ENCODE measurements at regions not wholly inside any gene's neighbourhood (a gene's known extent, or its start where the extent isn't known, plus 50 kb on each side); places are given as distances from the start of the nearest gene placed in this dataset.

DNA sequence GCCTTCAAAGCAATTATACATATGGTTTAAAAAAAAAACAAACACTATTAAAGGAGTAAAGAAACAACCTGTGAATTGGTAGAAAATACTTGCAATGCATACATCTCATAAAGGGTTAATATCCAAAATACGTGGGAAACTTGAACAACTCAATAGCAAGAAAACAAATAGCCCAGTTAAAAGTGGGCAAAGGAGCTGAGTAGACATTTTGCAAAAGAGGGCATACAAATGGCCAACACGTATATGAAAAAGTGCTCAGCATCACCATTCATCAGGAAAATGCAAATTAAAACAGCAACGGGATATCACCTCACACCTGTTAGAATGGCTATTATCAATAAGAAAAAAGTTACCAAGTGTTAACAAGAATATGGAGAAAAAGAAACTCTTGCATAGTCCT, 298.3 kb upstream of the RBMS1 start:
- no peak overlapping the region for H3K27ac Mint-ChIP-seq
- H3K9me3 Mint-ChIP-seq: peaks cover 3% of the 10 kb centered on the region
- H3K27me3 Mint-ChIP-seq (ENCODE audit: low read depth): no peaks in the 10 kb centered on the region
- H3K4me3 Mint-ChIP-seq: no peak overlapping the region
- no peaks in the 10 kb centered on the region for H3K36me3 Mint-ChIP-seq
- TF ChIP-seq, protein P1, sequence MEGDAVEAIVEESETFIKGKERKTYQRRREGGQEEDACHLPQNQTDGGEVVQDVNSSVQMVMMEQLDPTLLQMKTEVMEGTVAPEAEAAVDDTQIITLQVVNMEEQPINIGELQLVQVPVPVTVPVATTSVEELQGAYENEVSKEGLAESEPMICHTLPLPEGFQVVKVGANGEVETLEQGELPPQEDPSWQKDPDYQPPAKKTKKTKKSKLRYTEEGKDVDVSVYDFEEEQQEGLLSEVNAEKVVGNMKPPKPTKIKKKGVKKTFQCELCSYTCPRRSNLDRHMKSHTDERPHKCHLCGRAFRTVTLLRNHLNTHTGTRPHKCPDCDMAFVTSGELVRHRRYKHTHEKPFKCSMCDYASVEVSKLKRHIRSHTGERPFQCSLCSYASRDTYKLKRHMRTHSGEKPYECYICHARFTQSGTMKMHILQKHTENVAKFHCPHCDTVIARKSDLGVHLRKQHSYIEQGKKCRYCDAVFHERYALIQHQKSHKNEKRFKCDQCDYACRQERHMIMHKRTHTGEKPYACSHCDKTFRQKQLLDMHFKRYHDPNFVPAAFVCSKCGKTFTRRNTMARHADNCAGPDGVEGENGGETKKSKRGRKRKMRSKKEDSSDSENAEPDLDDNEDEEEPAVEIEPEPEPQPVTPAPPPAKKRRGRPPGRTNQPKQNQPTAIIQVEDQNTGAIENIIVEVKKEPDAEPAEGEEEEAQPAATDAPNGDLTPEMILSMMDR (IDR thresholded peaks at IDR 0.05; ENCODE audit: unreplicated experiment): no peak
- peaks cover 28% of the 10 kb centered on the region for H3K4me1 Mint-ChIP-seq
- no peak for DNase-seq (ENCODE audit: low spot score in 2 of 2, unreplicated experiment in 2 of 2)

DNA sequence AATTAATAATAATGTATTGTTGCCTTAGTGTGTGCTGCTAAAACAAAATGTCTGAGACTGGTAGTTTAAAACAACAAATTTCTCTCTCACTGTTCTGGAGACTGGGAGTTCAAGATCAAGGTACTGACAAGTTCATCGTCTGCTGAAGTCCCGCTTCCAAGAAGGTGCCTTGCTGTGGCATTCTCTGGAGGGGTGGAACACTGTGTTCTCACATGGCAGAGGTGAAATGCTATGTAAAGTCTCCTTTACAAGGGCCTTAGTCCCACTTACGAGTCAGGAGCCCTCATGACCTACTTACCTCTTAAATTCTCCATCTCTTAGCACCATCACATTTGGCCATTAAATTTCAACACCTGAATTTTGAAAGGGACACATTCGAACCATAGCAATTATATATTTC, 299.2 kb upstream of the RBMS1 start:
- peaks cover 7% of the 10 kb centered on the region for H3K9me3 Mint-ChIP-seq
- peaks cover 4% of the 10 kb centered on the region for H3K36me3 Mint-ChIP-seq
- no peak overlapping the region for H3K27ac Mint-ChIP-seq
- DNase-seq (ENCODE audit: low spot score in 2 of 2, unreplicated experiment in 2 of 2): no peak
- no peak overlapping the region for H3K4me3 Mint-ChIP-seq
- no peaks in the 10 kb centered on the region for H3K27me3 Mint-ChIP-seq (ENCODE audit: low read depth)
- TF ChIP-seq, protein P1 (IDR thresholded peaks at IDR 0.05; ENCODE audit: unreplicated experiment): no peak
- H3K4me1 Mint-ChIP-seq: peaks cover 28% of the 10 kb centered on the region

DNA sequence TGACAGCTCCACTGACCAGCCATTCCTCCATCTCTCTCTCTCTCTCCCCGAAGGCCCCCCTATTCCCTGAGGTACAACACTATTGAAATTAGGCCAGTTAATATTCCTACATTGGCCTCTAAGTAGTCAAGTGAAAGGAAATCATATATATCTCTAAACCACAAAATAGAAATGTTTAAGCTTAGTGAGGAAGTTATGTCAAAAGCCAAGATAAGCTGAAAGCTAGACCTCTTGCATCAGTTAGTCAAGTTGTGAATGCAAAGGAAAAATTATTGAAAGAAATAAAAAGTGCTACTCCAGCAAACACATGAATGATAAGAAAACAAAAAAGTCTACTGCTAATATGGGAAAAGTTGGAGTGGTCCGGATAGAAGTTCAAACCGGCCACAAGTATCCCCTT, 301.3 kb upstream of the RBMS1 start:
- no peak for DNase-seq (ENCODE audit: low spot score in 2 of 2, unreplicated experiment in 2 of 2)
- H3K27me3 Mint-ChIP-seq (ENCODE audit: low read depth): no peaks in the 10 kb centered on the region
- peaks cover 6% of the 10 kb centered on the region for H3K36me3 Mint-ChIP-seq
- no peak overlapping the region for H3K4me3 Mint-ChIP-seq
- H3K9me3 Mint-ChIP-seq: peaks cover 9% of the 10 kb centered on the region
- no peak overlapping the region for H3K27ac Mint-ChIP-seq
- H3K4me1 Mint-ChIP-seq: peaks cover 28% of the 10 kb centered on the region
- TF ChIP-seq, protein P1 (IDR thresholded peaks at IDR 0.05; ENCODE audit: unreplicated experiment): no peak

DNA sequence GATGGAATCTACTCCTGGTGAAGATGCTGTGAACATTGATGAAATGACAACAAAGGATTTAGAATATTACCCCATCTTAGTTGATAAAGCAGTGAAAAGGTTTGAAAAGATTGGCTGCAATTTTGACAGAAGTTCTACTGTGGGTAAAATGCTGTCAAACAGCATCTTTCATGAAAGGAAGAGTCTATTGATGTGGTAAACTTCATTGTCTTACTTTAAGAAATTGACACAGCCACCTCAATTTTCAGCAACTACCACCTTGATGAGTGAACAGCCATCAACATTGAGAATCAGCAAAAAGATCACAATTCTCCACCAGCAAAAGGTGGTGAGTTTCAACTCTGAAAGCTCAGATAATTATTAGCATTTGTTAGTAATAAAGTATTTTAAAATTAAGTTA, 310.3 kb upstream of the RBMS1 start:
- no peaks in the 10 kb centered on the region for H3K4me1 Mint-ChIP-seq
- TF ChIP-seq, protein P1 (IDR thresholded peaks at IDR 0.05; ENCODE audit: unreplicated experiment): no peak
- H3K4me3 Mint-ChIP-seq: no peak overlapping the region
- H3K36me3 Mint-ChIP-seq: peaks cover 4% of the 10 kb centered on the region
- no peak for DNase-seq (ENCODE audit: low spot score in 2 of 2, unreplicated experiment in 2 of 2)
- peaks cover 23% of the 10 kb centered on the region for H3K9me3 Mint-ChIP-seq
- no peaks in the 10 kb centered on the region for H3K27me3 Mint-ChIP-seq (ENCODE audit: low read depth)
- H3K27ac Mint-ChIP-seq: no peak overlapping the region

DNA sequence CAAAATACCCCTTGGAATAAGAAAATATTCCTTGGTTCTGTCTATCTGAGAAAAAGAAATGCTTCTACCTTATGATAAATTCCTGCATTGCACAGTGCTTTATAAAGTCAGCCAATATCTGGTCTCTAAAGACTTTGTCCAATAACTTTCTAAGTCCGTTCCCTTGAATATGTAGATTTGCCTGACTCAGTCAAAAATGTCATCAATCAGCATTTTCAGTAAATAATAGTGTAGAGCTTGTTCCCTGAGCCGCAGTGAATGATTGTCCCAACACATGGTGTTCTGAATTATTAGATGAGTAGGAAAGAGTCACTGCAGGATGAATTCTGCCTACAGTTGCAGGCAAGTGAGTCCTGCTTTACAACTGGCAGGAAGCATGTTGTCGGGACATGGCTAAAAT, 316.8 kb upstream of the RBMS1 start:
- peaks cover 4% of the 10 kb centered on the region for H3K36me3 Mint-ChIP-seq
- TF ChIP-seq, protein P1 (IDR thresholded peaks at IDR 0.05; ENCODE audit: unreplicated experiment): no peak
- peaks cover 6% of the 10 kb centered on the region for H3K4me1 Mint-ChIP-seq
- H3K27ac Mint-ChIP-seq: no peak overlapping the region
- DNase-seq (ENCODE audit: low spot score in 2 of 2, unreplicated experiment in 2 of 2): no peak
- H3K4me3 Mint-ChIP-seq: no peak overlapping the region
- peaks cover 13% of the 10 kb centered on the region for H3K9me3 Mint-ChIP-seq
- no peaks in the 10 kb centered on the region for H3K27me3 Mint-ChIP-seq (ENCODE audit: low read depth)
